AG08395 (cell line): ENCODE measurements at regions not wholly inside any gene's neighbourhood (a gene's known extent, or its start where the extent isn't known, plus 50 kb on each side); places are given as distances from the start of the nearest gene placed in this dataset.

ENCODE experiments used
- DNase-seq: peaks from one replicate; pipeline ENCODE4 v3.0.0; 2012; ENCODE audit warnings: mixed read lengths, low spot score

DNA sequence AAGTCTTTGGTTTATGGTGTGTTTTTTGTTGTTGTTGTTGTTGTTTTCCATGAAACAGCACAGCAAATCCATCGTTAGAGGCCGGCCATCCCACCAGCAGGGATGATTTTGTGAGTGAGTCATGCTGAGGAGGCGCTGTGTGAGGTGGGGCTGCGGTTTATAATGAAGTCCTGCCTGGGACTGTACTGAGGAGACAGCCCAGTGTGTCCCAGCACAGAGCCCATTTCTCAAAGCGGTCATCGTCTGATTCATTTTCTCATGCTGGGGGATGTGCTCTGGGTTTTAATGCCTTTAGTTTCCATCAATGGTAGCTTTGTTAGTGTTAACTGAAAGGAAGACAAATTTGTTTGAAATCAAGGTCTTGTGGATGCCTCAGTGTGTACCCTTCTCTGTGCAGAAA, 129.3 kb upstream of the SERP2 start:
- no peak for DNase-seq

DNA sequence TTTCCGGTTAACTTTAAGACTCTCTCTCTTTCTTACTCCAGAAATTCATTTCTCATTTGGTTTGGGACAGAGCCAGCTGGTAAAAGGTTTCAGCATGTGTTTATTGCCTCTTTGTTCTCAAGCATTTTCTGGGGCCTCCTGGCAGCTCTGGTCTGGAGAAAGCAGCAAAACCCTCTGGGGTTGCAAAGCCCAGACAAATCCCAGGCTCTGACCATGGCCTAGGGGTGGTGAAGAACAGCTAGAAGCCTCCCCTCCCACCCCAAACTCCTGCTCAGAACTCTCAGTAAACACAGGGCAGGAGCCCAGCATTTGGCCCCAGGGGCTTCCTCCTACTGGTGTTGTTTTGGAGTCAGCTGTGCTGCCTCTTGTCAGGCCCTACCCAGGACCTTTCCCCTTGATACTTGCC, 124.2 kb upstream of the SERP2 start:
- DNase-seq: peak; percentile 72

DNA sequence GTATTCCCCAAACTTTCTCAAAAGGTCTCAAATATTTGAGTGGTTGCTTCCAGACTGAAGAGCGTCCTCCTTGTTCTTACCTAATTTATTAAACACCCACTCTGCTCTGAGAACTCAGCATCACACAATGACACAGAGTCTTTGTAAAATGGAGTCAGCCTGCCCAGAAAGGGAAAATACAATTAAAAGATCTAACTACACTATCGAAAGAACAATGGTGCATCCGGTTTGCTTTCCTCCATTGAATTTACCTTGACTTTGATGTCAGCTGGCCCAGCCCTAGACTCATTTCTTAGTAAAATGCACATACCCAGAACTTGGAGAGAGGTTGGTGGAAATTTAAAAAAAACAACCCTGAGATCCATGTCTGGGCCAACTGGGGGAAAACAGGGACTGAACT, 120.7 kb upstream of the SERP2 start:
- no peak for DNase-seq

DNA sequence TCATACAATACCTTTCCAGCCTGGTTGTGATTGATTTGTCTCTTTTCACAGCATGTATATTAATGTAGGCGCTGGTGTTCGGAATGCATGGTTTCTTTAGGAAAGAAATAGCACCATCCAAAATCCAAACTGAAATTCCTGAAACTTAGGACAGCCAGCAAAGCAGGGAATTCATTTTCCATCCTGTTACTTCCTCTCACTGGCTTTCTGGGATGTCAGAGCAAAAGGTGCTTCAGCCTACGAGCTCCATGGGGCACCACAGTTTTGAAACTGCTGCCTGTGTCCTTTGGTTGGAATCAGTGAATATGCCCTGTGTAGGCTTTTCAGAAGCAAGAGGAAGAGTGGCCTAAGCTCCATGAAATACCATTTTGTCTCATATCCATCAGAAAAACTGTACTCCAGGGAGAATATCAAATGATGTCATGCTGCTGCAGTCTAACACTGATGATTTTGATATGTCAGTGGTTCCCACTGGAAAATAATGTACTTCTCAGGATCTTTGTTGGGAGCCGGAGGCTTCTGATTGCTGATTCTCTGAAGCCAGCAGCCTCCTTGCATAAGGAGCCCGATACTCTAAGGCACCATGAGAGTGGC, 117.8 kb upstream of the SERP2 start:
- no peak for DNase-seq

DNA sequence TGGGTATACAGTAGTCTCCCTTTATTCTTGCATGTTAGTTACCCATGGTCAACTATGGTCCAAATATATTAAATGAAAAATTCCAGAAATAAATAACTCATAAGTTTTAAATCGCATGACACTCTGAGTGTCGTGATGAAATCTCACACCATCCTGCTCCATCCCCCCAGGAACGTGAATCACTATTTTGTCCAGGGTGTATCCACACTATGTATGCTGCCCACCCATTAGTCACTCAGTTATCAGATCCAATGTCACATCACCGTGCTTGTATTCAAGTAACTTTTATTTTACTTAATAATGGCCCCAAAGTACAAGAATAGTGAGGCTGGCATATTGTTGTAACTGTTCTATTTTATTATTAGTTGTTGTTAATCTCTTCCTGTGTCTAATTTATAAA, 115.8 kb upstream of the SERP2 start:
- DNase-seq: no peak

DNA sequence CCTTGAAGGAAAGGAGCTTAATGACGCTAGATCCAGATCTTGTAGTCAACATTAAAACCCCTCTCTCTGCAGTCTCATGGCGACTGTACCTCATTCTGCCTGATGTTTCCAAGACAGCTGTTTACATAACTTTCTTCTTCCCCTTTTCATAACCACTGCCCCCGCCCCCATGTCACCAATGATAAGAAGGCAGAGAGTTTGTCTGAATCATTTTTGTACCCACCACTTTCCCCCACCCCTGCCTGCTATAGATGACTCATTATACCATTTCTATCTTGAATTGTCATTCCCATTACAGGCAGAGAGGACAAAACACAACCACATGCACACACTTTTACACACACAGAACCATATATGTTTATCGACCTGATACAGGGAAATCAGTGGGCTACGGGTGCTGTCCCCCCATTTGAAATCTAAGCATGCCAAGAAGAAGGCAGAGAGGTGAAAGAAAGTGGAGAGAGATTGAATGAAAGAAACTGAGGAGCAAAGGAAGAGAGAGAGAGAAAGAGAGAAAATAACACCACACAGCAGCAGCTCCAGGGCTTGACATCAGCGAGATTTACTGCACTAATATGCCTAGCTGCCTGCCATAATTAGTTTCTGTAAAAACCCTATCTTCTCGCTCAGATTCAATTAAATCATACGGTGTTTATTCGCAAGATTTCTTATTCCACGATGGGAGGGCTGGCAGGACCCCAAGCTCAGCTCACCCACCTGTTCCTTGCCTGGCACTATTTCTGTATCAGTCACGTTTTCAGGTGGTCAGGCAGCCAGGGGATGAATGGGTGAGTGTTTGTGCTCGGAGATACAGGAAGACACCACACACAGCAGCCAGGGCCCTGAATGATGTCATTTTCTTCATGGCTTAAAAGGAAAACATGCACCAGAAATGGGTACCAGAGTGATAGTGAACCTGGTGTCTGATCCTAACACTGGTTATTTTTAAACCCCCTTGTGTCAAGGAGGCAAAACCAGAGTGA, 114.3 kb upstream of the SERP2 start:
- DNase-seq: no peak

DNA sequence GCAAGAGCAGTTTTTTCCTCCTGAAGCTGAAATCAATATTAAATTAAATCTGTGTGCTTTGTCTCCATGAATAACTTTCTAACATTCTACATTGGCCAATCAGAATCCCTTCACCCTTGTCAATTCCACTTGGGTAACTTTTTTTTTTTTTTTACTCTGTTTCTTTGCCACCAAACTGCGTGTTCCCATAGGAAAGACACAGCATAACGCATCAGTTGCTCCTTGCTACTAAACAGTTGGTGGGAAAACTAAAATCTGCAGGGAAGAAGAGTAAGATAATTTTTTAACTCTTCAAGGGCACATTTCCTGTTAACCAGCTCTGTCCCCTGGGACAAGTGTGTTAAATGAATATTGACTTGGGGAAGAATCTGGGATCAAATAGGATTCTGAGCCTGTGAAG, 113.3 kb upstream of the SERP2 start:
- DNase-seq: no peak

DNA sequence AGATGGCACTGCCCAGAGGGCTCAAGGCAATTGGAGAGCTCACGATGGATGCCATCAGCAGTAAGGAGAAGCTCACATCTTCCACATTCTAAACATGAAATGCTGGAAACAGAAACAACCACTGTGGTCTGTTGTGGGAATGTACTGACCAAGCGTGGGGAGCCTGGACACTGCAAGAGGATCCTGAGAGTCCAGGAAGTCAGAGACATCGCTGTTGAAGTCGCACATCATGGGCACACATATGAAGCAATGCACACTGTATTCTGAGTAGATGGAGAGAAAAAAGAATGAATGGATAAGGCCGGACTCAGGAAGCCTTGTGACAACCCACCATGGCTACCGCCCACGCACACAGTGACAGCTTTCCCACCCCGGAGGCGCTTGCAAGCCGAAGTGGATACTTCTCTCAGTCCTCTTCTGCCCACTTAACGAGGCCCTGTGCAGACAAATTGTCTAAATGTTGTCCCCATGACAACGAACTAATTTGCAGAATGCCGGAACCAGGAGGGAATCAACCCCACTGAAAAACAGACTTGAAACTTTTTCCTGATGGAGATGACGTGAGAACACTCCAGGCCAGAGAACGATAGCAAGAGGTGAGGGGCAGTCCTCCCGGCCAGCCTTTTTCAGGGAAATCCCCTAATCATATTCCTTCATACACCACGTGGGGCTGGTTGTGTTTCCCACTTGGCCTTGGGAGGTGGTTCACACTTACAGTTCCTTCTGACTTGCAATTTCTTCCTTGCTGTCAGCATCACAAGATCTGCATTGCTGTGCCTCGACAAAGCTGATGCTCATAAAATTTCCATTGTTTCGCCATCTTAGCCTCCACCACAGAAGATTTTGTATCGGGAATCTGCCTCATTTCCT, 109.6 kb upstream of the SERP2 start:
- no peak for DNase-seq

DNA sequence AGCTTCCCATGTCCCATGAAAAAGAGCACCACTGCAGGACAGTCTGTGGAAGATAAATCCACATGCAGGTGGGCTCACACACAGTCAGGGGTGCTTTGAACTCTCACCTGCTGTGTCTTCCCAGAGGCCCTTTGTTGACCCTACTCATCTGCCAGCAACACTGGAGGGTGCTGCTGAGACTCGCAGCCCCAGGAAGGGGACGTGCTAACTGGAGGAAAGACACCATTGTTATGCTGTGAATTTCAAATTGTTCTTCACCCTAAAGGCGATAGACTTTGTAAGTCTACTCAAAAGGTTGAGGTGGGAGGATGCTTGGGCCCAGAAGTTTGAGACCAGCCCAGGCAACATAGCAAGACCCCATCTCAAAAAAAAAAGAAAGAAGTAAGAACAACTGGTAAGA, 107.3 kb upstream of the SERP2 start:
- DNase-seq: no peak

DNA sequence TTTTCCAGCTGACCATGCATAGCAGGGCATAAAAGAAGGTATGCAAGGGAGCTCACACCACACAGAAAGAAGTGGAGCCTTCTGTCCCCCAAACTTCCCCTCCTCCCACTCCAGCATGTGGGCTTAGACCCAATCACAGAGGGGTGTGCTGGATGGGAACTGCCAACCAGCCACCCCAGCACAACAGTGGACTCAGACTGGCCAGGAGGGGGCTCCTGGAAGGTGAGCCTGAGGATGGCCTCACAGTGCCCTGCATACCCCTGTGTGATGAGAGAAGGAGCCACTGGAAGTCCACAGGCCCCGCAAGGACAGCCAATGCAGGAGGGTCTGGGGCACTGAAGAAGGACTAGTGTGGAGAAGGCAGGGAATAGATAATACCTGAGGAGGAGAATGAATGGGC, 106.9 kb upstream of the SERP2 start:
- DNase-seq: no peak

DNA sequence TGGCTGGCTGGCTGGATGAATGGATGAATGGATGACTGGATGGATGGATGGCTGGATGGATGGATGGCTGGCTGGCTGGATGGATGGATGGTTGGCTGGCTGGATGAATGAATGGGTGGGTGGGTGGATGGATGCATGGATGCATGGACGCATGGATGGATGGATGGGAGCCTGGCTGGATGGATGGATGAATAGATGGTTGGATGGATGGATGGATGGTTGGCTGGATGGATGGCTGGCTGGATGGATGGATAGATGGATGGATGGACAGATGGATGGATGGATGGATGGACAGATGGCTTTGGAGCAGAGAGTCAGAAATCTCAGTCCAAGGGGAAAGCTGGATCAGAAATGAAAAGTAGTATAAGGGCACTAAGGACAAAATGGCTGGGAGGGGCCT, 106.4 kb upstream of the SERP2 start:
- no peak for DNase-seq

DNA sequence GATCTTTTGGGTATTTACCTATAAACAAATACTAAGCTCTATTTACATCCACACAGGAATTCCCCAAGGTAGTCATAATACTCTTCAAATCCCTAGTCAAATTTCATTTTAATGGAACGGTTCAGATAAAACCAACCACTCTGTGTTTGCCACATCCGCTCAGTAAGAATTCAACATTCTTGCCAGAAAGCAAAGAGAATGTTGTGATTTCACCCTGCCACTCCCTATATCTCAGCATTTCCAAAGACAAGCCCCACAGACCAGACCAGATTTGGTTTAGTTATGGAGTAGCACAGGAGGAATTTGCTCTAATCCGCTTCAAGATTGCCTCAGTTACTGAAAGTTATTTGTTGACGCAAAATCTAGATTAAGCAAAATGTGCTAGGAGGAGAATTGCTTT, 105.6 kb upstream of the SERP2 start:
- peak; percentile 80 for DNase-seq

DNA sequence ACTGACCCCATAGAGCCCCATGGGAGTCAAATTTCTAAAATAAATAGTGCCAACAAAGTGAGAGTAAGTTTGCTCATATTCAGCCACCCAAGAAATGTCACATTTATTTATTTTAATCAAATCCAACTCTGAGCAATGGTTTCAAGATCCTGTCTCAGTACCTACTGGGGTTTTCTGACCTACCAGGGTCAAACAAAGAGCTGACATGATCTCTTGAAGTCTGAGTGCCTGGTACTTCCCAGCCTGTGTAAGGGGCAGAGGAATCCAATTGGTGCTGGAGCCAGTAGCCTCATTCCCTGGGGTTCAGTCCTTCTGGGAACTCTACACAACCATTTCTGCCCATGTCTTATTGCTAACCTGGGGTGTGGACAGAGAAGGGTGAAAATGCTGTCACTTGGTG, 104.6 kb upstream of the SERP2 start:
- DNase-seq: no peak

DNA sequence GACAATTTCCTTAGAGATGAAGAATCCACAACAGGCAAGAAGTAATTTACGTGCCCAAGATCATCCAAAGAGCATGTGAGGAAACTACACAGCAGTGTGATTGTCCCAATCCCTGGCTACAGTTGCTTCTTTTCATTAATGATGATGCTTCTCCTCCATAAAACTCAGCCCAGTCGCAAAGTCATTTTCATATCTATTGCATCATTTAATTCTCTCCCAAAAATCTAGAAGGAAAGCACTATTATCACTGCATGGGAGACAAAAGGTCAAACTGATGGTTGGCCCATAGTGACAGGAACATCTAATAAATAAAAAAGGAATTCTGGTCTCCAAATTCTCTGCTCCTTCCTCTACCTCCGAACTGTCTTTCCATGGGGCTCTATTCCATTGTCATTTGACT, 103.5 kb upstream of the SERP2 start:
- no peak for DNase-seq

DNA sequence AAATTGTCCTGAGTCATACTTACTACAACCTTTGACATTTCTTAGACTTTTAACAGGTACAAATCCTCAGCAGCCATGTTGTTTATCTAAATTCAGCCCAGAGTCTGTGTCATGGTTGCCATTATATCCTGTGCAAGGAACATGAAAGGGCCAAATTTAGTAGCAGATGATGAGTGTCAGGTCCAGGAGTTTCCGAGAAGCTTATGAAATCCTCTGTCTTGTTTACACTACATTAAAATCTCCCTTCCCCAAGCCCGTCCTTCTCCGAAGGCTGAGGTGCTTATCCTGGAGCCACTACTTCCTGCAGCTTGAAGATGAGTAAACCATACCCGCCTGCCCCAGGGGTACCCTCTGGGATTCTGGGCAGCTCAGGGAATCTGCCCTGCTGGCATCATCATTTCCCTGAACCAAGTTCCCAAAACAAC, 102.6 kb upstream of the SERP2 start:
- no peak for DNase-seq

DNA sequence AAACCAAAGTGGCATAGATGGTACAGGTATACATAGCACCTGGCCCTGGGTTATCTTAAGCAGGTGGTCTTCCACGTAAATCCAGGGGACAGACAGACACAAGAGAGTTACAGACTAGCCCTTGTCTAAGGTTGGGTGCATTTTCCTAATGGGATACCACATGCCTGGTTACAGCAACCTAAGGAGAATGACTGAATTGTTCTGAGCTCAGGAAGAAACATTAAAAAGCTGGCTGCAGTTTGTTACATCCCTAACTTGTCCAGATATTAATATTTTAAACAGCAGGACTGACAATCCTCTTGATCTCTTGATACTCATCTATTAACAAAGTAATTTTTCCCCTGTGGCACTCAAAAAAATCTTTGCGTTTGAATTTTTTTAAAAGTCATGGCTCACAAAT, 102.2 kb upstream of the SERP2 start:
- DNase-seq: no peak

DNA sequence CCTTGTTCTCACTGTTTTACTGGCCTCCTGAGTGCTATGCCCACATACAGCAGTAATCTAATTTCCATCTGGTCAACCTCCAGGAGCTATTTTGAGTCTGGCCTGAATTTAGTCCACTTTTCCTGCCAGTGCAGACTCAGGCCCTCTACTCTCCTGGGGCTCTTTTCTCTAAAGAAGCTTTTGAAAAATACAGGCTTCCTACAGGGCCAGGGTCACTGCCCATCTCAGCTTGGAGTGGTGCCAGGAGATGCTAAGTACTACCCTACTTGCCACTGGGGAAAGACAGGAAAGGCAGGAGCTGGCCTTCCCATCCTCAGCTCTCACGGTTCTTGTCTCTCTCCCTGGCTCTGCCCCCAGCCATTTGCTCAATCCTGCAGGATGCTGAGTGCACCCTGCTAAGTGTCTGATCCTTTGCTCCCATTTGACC, 101.7 kb upstream of the SERP2 start:
- no peak for DNase-seq

DNA sequence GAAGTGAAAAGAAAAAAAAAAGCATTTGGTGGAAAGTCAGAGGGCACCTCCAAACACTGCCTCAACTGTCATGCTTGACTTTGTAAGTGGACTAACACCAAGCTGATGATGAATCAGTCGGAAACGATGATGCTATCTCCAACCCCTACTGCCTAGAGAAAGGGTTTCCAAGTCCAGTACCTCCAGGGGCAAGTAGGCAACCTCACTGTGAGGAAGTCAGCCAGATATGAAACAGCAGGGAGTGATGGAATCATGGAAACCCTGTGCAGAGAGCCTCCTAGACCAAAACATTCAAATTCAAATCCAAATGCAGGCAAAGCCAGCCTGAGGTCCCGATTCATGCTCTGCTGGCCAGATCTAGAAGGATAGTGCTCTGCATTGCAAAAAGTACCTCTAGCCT, 100.9 kb upstream of the SERP2 start:
- no peak for DNase-seq

DNA sequence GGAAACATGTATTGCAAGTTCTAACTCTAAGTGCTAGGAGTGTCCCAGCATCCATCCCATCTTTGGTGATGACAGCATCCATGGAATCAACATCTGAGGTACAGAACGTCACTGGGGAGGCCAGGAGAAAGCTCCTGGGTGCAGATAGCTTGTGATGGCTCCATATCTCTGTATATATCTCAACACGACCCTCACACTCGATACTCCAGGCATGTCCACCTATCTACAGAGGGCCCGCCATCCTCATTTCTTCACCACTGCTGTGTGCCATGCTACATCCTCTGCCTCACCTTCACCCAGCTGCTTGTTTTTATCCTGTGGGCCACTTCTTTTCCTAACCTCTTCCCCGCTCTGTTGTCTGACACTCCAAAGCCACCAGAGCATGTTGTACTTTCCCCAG, 100.4 kb upstream of the SERP2 start:
- DNase-seq: no peak

DNA sequence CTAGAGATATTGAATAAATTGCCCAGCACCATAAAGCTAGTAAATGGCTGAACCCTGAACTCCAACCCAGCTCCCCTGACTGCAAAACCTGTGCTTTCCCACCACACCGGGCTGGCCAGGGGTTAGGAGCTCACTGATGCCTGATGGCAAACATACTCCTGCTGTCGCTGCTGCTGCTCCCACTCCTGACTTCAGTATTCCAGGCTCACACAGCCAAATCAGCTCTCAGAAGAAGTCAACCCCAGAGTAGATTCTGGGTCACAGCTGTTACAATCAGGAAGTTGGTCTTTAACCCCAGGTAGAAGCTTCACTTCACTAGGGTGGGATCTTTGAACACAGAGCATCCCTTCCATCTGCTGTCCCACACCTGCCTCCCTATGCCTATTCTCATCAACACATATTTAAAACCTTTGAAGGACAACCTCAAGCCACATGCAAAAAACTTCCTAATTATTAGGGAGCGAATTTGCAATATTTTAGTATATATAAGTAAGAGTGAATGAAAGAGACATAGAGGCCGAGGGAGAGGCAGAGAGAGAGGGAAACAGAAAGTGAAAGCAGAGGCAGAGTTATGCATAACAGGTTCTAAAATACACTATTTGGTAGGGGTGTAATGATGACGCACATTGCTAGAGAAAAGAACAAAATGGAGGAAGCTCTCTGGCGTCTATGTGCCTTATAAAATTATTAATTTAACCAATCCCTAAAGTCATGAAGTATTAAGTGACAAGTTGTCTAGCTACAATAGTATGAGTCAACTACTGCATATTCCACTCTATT, 99.4 kb upstream of the SERP2 start:
- DNase-seq: peak; percentile 60

DNA sequence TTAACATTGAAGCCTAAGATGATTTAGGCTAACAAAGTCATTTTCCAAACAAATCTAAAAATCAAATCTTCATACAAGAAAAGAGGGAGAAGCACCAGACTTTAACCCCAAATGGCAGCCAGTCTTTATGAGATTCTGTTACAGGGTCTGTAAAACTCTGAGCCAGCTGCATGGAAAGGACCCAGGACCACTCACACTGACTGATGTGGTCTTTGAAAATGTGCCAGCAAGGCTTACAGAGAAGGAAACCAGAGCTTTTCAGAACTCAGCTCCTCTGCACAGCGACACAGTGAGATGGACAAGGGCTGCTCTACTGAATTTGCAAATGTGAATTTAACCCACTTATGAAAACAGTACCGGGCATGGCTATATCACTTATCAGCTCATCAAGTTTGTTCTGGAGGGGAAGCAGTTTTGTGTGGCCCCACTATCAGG, 98.8 kb upstream of the SERP2 start:
- DNase-seq: no peak

DNA sequence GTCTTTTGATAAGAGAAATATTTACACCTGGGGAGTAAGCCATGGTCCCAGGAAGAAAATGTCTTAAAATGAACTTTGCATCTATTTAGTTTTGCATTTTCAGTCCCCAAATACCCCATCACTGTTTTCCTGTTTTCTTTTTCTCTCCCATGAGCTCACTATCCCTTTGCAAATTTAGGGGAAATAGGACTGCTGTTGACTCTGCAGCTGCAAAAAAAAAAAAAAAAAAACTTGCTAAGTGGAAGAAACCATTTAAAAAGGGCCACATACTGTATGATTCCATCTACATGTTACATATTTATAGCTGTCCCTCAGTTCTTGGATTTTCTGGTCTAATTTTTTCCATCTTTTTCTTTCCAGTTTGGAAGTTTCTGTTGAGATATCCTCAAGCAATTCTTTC, 98.2 kb upstream of the SERP2 start:
- no peak for DNase-seq
